C4-2B (cell line): ENCODE measurements at regions not wholly inside any gene's neighbourhood (a gene's known extent, or its start where the extent isn't known, plus 50 kb on each side); places are given as distances from the start of the nearest gene placed in this dataset.

Experiments
- CTCF ChIP-seq: fragments of 450-650 bp; conservative IDR thresholded peaks from 2 replicates; pipeline ENCODE4 v1.5.1; 2017; ENCODE audit warnings: mild to moderate bottlenecking
- ZFX ChIP-seq: fragments of 450-650 bp; IDR thresholded peaks from 2 replicates; pipeline ENCODE4 v1.6.1; 2017

DNA sequence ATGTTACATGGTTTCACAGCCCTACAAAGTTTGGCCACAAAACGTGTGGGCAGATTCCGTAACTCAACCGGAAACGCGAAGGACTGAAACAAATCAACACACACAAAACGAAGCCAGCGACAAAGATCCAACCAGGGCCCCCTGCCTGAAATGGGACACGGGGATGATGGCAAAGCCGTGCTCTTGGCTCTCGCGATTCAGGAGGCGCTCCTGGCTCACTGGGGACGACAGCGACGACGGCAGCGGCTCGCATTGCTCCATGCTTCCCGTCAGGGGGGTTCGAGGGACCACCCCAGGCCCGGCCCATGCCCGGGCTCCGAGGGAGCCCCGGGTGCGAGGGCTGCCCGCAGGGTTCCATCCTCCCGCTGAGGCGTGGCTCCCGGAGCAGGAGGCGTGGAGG lies 4786.8 kb upstream of the OR11H1 start:
- TF ChIP-seq CTCF (no peak), ZFX (no peak)
